ENCODE measurements at regions not wholly inside any gene's neighbourhood (a gene's known extent, or its start where the extent isn't known, plus 50 kb on each side); places are given as distances from the start of the nearest gene placed in this dataset.

- FAIRE-seq, result no peak
- H2AFZ ChIP-seq (ENCODE audit: control insufficient read depth, low read length), result no peak overlapping the region
- no peaks in the 10 kb centered on the region for H3K4me1 ChIP-seq (ENCODE audit: control insufficient read depth, extremely low read depth, insufficient read depth, low read length)
- H3K27ac ChIP-seq (ENCODE audit: control insufficient read depth, insufficient read depth, low read length), result no peak overlapping the region
- no peak overlapping the region for H3K4me2 ChIP-seq (ENCODE audit: control insufficient read depth, extremely low read depth, insufficient read depth, low read depth, low read length)
- no peak for TF ChIP-seq EZH2 (IDR thresholded peaks at IDR 0.05; ENCODE audit: low read length)
- TF ChIP-seq CTCF (optimal IDR thresholded peaks at IDR 0.05 in 1 of 3, IDR thresholded peaks at IDR 0.05 in 1 of 3, conservative IDR thresholded peaks at IDR 0.05 in 1 of 3; ENCODE audit: extremely low read depth in 1 of 3, insufficient read depth in 2 of 3, low read length in 3 of 3), result no peak
- no peaks in the 10 kb centered on the region for H3K79me2 ChIP-seq (ENCODE audit: control insufficient read depth, insufficient read depth, low read length)
- no peak overlapping the region for H3K4me3 ChIP-seq (ENCODE audit: control insufficient read depth in 2 of 3, extremely low read depth in 1 of 3, insufficient read depth in 2 of 3, low read depth in 1 of 3, low read length in 3 of 3)
- H3K9ac ChIP-seq (ENCODE audit: control insufficient read depth, extremely low read depth, insufficient read depth, low read length), result no peak overlapping the region
- dilution Hi-C loops (cut with MboI; ENCODE audit: extremely low pct_ligation_motif_present, low sequenced_read_pairs), result no loop called here
- no peaks in the 10 kb centered on the region for H3K9me1 ChIP-seq (ENCODE audit: control insufficient read depth, extremely low read depth, insufficient read depth, low read length)
- H4K20me1 ChIP-seq (ENCODE audit: control insufficient read depth, extremely low read depth, insufficient read depth, low read length), result no peaks in the 10 kb centered on the region
- no peaks in the 10 kb centered on the region for H3K27me3 ChIP-seq (ENCODE audit: control insufficient read depth, extremely low read depth, insufficient read depth, low read length)
- no peaks in the 10 kb centered on the region for H3K36me3 ChIP-seq (ENCODE audit: control insufficient read depth in 2 of 2, extremely low read depth in 1 of 2, insufficient read depth in 2 of 2, low read length in 2 of 2)
- H3K9me3 ChIP-seq (ENCODE audit: control insufficient read depth, low read depth, low read length), result no peaks in the 10 kb centered on the region
- no peak for DNase-seq (ENCODE audit: low read depth, low spot score)
Measured at GRCh38 chr10:43905512-43906236, 257.0 kb upstream of the ZNF32 start.

- DNase-seq (ENCODE audit: low read depth, low spot score) (no peak), FAIRE-seq (no peak)
- Histone ChIP-seq H3K4me1 (ENCODE audit: control insufficient read depth, extremely low read depth, insufficient read depth, low read length) (no peaks in the 10 kb centered on the region), H3K27ac (ENCODE audit: control insufficient read depth, insufficient read depth, low read length) (no peak overlapping the region), H3K36me3 (ENCODE audit: control insufficient read depth in 2 of 2, extremely low read depth in 1 of 2, insufficient read depth in 2 of 2, low read length in 2 of 2) (no peaks in the 10 kb centered on the region), H3K9ac (ENCODE audit: control insufficient read depth, extremely low read depth, insufficient read depth, low read length) (no peak overlapping the region), H3K27me3 (ENCODE audit: control insufficient read depth, extremely low read depth, insufficient read depth, low read length) (no peaks in the 10 kb centered on the region), H3K9me1 (ENCODE audit: control insufficient read depth, extremely low read depth, insufficient read depth, low read length) (no peaks in the 10 kb centered on the region), H3K4me2 (ENCODE audit: control insufficient read depth, extremely low read depth, insufficient read depth, low read depth, low read length) (no peak overlapping the region), H3K9me3 (ENCODE audit: control insufficient read depth, low read depth, low read length) (no peaks in the 10 kb centered on the region), H4K20me1 (ENCODE audit: control insufficient read depth, extremely low read depth, insufficient read depth, low read length) (no peaks in the 10 kb centered on the region), H2AFZ (ENCODE audit: control insufficient read depth, low read length) (no peak overlapping the region), H3K79me2 (ENCODE audit: control insufficient read depth, insufficient read depth, low read length) (no peaks in the 10 kb centered on the region), H3K4me3 (ENCODE audit: control insufficient read depth in 2 of 3, extremely low read depth in 1 of 3, insufficient read depth in 2 of 3, low read depth in 1 of 3, low read length in 3 of 3) (no peak overlapping the region)
- dilution Hi-C loops (cut with MboI; ENCODE audit: extremely low pct_ligation_motif_present, low sequenced_read_pairs), result no loop called here
- TF ChIP-seq CTCF (optimal IDR thresholded peaks at IDR 0.05 in 1 of 3, IDR thresholded peaks at IDR 0.05 in 1 of 3, conservative IDR thresholded peaks at IDR 0.05 in 1 of 3; ENCODE audit: extremely low read depth in 1 of 3, insufficient read depth in 2 of 3, low read length in 3 of 3), result no peak
- no peak for TF ChIP-seq EZH2 (IDR thresholded peaks at IDR 0.05; ENCODE audit: low read length)
Measured at GRCh38 chr10:43904844-43905243, 256.2 kb upstream of the ZNF32 start.
